ENCODE measurements at regions not wholly inside any gene's neighbourhood (a gene's known extent, or its start where the extent isn't known, plus 50 kb on each side); places are given as distances from the start of the nearest gene placed in this dataset.

DNA sequence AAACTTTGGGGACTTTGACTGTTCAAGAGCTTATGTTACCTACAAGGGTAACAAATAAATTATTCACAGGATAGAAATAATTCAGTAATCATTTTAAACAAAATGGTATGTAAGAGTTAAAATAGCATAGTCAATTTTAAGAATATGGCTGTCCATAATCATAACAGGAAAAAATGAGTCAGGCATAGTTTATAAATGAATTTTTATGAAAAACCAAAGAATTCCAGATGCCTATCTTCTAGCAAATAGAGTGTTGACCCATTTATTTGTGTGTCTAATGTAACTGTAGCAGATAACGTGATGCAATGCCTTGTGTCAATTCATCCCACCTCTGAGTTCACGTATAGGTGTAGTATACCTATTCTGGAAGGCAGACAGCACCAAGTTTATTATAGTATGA lies 169.7 kb upstream of the CDH9 start:
- in situ Hi-C loops (cut with HindIII; ENCODE audit: low pct_ligation_motif_present, low sequenced_read_pairs): no loop called here
- H3K27ac ChIP-seq: no peak overlapping the region
- DNase-seq: no peak
- no peaks in the 10 kb centered on the region for H3K27me3 ChIP-seq (replicated peaks)
- no peak overlapping the region for H3K4me3 ChIP-seq (ENCODE audit: low read depth, low read length)
- H3K36me3 ChIP-seq (replicated peaks): no peaks in the 10 kb centered on the region
- TF ChIP-seq, protein P1, sequence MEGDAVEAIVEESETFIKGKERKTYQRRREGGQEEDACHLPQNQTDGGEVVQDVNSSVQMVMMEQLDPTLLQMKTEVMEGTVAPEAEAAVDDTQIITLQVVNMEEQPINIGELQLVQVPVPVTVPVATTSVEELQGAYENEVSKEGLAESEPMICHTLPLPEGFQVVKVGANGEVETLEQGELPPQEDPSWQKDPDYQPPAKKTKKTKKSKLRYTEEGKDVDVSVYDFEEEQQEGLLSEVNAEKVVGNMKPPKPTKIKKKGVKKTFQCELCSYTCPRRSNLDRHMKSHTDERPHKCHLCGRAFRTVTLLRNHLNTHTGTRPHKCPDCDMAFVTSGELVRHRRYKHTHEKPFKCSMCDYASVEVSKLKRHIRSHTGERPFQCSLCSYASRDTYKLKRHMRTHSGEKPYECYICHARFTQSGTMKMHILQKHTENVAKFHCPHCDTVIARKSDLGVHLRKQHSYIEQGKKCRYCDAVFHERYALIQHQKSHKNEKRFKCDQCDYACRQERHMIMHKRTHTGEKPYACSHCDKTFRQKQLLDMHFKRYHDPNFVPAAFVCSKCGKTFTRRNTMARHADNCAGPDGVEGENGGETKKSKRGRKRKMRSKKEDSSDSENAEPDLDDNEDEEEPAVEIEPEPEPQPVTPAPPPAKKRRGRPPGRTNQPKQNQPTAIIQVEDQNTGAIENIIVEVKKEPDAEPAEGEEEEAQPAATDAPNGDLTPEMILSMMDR (IDR thresholded peaks at IDR 0.05; ENCODE audit: low read depth, low read length, missing control alignments): no peak

- in situ Hi-C loops (cut with HindIII; ENCODE audit: low pct_ligation_motif_present, low sequenced_read_pairs): no loop called here
- TF ChIP-seq, protein P1 (IDR thresholded peaks at IDR 0.05; ENCODE audit: low read depth, low read length, missing control alignments): no peak
- peak; percentile 49 for DNase-seq
- Histone ChIP-seq H3K36me3 (replicated peaks) (no peaks in the 10 kb centered on the region), H3K27ac (peak overlapping the region; percentile 21), H3K27me3 (replicated peaks) (no peaks in the 10 kb centered on the region), H3K4me3 (ENCODE audit: low read depth, low read length) (no peak overlapping the region)
These were observed 153.6 kb upstream of the CDH9 start for GRCh38 chr5:27191786-27192510.

GRCh38 chr5:27172693-27173092 lies 134.3 kb upstream of the CDH9 start:
- TF ChIP-seq, protein P1 (IDR thresholded peaks at IDR 0.05; ENCODE audit: low read depth, low read length, missing control alignments): no peak
- no peak for DNase-seq
- no peaks in the 10 kb centered on the region for H3K36me3 ChIP-seq (replicated peaks)
- H3K27ac ChIP-seq: no peak overlapping the region
- no peak overlapping the region for H3K4me3 ChIP-seq (ENCODE audit: low read depth, low read length)
- H3K27me3 ChIP-seq (replicated peaks): no peaks in the 10 kb centered on the region
- in situ Hi-C loops (cut with HindIII; ENCODE audit: low pct_ligation_motif_present, low sequenced_read_pairs): no loop called here

DNA sequence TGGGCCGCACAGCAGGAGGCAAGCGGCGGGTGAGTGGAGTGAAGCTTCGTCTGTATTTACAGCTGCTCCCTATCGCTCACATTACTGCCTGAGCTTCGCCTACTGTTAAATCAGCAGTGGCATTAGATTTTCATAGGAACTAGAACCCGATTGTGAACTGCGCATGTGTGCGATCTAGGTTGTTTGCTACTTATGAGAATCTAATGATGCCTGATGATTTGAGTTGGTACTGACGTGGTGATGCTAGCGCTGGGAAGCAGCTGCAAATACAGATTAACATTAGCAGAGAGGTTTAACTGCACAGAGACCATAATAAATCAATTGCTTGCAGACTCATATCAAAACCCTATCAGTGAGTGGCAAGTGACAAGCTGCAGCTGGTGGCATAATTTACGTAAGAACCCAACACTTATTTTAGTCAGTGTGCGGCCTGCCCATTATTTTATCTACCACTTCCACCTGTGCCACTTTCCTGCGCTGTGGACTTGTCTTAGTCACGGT lies 133.4 kb upstream of the CDH9 start:
- in situ Hi-C loops (cut with HindIII; ENCODE audit: low pct_ligation_motif_present, low sequenced_read_pairs): no loop called here
- H3K27ac ChIP-seq: no peak overlapping the region
- TF ChIP-seq, protein P1 (IDR thresholded peaks at IDR 0.05; ENCODE audit: low read depth, low read length, missing control alignments): no peak
- H3K4me3 ChIP-seq (ENCODE audit: low read depth, low read length): no peak overlapping the region
- no peak for DNase-seq
- H3K27me3 ChIP-seq (replicated peaks): no peaks in the 10 kb centered on the region
- H3K36me3 ChIP-seq (replicated peaks): no peaks in the 10 kb centered on the region

- Histone ChIP-seq H3K27me3 (replicated peaks) (no peaks in the 10 kb centered on the region), H3K27ac (no peak overlapping the region), H3K36me3 (replicated peaks) (no peaks in the 10 kb centered on the region), H3K4me3 (ENCODE audit: low read depth, low read length) (no peak overlapping the region)
- TF ChIP-seq, protein P1 (IDR thresholded peaks at IDR 0.05; ENCODE audit: low read depth, low read length, missing control alignments): no peak
- in situ Hi-C loops (cut with HindIII; ENCODE audit: low pct_ligation_motif_present, low sequenced_read_pairs): no loop called here
- no peak for DNase-seq
These were observed 120.4 kb upstream of the CDH9 start for GRCh38 chr5:27158775-27159174.

- no peak for DNase-seq
- H3K36me3 ChIP-seq (replicated peaks): no peaks in the 10 kb centered on the region
- TF ChIP-seq, protein P1 (IDR thresholded peaks at IDR 0.05; ENCODE audit: low read depth, low read length, missing control alignments): no peak
- no peaks in the 10 kb centered on the region for H3K27me3 ChIP-seq (replicated peaks)
- in situ Hi-C loops (cut with HindIII; ENCODE audit: low pct_ligation_motif_present, low sequenced_read_pairs): no loop called here
- H3K4me3 ChIP-seq (ENCODE audit: low read depth, low read length): no peak overlapping the region
- no peak overlapping the region for H3K27ac ChIP-seq
These were observed 119.8 kb upstream of the CDH9 start for GRCh38 chr5:27158171-27158570.

All from brain microvascular endothelial cell (primary cell).